ENCODE measurements at regions not wholly inside any gene's neighbourhood (a gene's known extent, or its start where the extent isn't known, plus 50 kb on each side); places are given as distances from the start of the nearest gene placed in this dataset.

- no peak for DNase-seq (ENCODE audit: low read depth in 2 of 2)
Measured at GRCh38 chr5:125834438-125835115, 588.6 kb upstream of the GRAMD2B start.

- no peak for DNase-seq (ENCODE audit: low read depth in 2 of 2)
Measured at GRCh38 chr5:125835293-125836172, 587.7 kb upstream of the GRAMD2B start.

GRCh38 chr5:125836256-125836655, 587.0 kb upstream of the GRAMD2B start:
- DNase-seq (ENCODE audit: low read depth in 2 of 2), result no peak

GRCh38 chr5:125837866-125838265, 585.3 kb upstream of the GRAMD2B start:
- no peak for DNase-seq (ENCODE audit: low read depth in 2 of 2)

GRCh38 chr5:125847561-125847960, 575.6 kb upstream of the GRAMD2B start:
- no peak for DNase-seq (ENCODE audit: low read depth in 2 of 2)

GRCh38 chr5:125848751-125849150, 574.5 kb upstream of the GRAMD2B start:
- DNase-seq (ENCODE audit: low read depth in 2 of 2), result no peak

GRCh38 chr5:125856949-125857348, 566.3 kb upstream of the GRAMD2B start:
- DNase-seq (ENCODE audit: low read depth in 2 of 2), result no peak

- no peak for DNase-seq (ENCODE audit: low read depth in 2 of 2)
Measured at GRCh38 chr5:125863579-125863978, 559.6 kb upstream of the GRAMD2B start.

GRCh38 chr5:125865166-125865815, 557.9 kb upstream of the GRAMD2B start:
- no peak for DNase-seq (ENCODE audit: low read depth in 2 of 2)

GRCh38 chr5:125868036-125868435, 555.2 kb upstream of the GRAMD2B start:
- no peak for DNase-seq (ENCODE audit: low read depth in 2 of 2)

GRCh38 chr5:125870256-125870655, 553.0 kb upstream of the GRAMD2B start:
- DNase-seq (ENCODE audit: low read depth in 2 of 2), result no peak

GRCh38 chr5:125874057-125874456, 549.2 kb upstream of the GRAMD2B start:
- no peak for DNase-seq (ENCODE audit: low read depth in 2 of 2)

- no peak for DNase-seq (ENCODE audit: low read depth in 2 of 2)
Measured at GRCh38 chr5:125874717-125875116, 548.5 kb upstream of the GRAMD2B start.

- DNase-seq (ENCODE audit: low read depth in 2 of 2), result no peak
Measured at GRCh38 chr5:125877248-125877647, 546.0 kb upstream of the GRAMD2B start.

GRCh38 chr5:125882061-125882460, 541.1 kb upstream of the GRAMD2B start:
- no peak for DNase-seq (ENCODE audit: low read depth in 2 of 2)

- no peak for DNase-seq (ENCODE audit: low read depth in 2 of 2)
Measured at GRCh38 chr5:125883223-125883622, 540.0 kb upstream of the GRAMD2B start.

GRCh38 chr5:125888358-125888757, 534.9 kb upstream of the GRAMD2B start:
- DNase-seq (ENCODE audit: low read depth in 2 of 2), result no peak

- no peak for DNase-seq (ENCODE audit: low read depth in 2 of 2)
Measured at GRCh38 chr5:125890511-125890931, 532.7 kb upstream of the GRAMD2B start.

- no peak for DNase-seq (ENCODE audit: low read depth in 2 of 2)
Measured at GRCh38 chr5:125891061-125891725, 532.0 kb upstream of the GRAMD2B start.

- no peak for DNase-seq (ENCODE audit: low read depth in 2 of 2)
Measured at GRCh38 chr5:125894383-125894782, 528.8 kb upstream of the GRAMD2B start.

GRCh38 chr5:125896368-125896767, 526.8 kb upstream of the GRAMD2B start:
- DNase-seq (ENCODE audit: low read depth in 2 of 2), result no peak

GRCh38 chr5:125897089-125897488, 526.1 kb upstream of the GRAMD2B start:
- no peak for DNase-seq (ENCODE audit: low read depth in 2 of 2)
